Liver (tissue), 8 donors: ENCODE measurements at regions not wholly inside any gene's neighbourhood (a gene's known extent, or its start where the extent isn't known, plus 50 kb on each side); places are given as distances from the start of the nearest gene placed in this dataset.
A peak's percentile ranks its signal among the peaks of the same experiment; 100 is the strongest.

ENCODE experiments used
- DNase-seq: peaks from one replicate; pipeline ENCODE4 v3.0.0-alpha.2; 2017; ENCODE audit warnings: low spot score
- H3K27ac ChIP-seq, 2 donors: one replicate each; pipeline ENCODE4 v1.7.0; 2013; ENCODE audit warnings: inconsistent platforms in 2 of 2, low read length in 2 of 2, control low read depth in 1 of 2, low read depth in 1 of 2, mild to moderate bottlenecking in 1 of 2
- H3K27me3 ChIP-seq, 4 donors: one replicate each; pipeline versions ENCODE4 v1.6.1 to v1.7.0; 2013; ENCODE audit warnings: low read length in 3 of 4, inconsistent platforms in 1 of 4, mild to moderate bottlenecking in 1 of 4, moderate library complexity in 1 of 4; ENCODE audit not compliant: control insufficient read depth in 4 of 4, insufficient read depth in 4 of 4
- H3K36me3 ChIP-seq, 4 donors: one replicate each; pipeline versions ENCODE4 v1.6.1 to v1.7.0; 2013; ENCODE audit warnings: low read length in 3 of 4, mild to moderate bottlenecking in 3 of 4, low read depth in 1 of 4, moderate library complexity in 1 of 4; ENCODE audit not compliant: control insufficient read depth in 4 of 4, insufficient read depth in 3 of 4
- H3K4me1 ChIP-seq, 4 donors: one replicate each; pipeline versions ENCODE4 v1.6.1 to v1.7.0; 2013; ENCODE audit warnings: low read length in 3 of 4, mild to moderate bottlenecking in 3 of 4, moderate library complexity in 1 of 4; ENCODE audit not compliant: control insufficient read depth in 4 of 4, insufficient read depth in 4 of 4
- H3K4me3 ChIP-seq, 3 donors: one replicate each; pipeline versions ENCODE4 v1.6.1 to v1.7.0; 2013; ENCODE audit warnings: low read length in 3 of 3, control low read depth in 1 of 3, low read depth in 1 of 3, mild to moderate bottlenecking in 1 of 3
- H3K9ac ChIP-seq, 2 donors: one replicate each; pipeline ENCODE4 v1.7.0; 2013; ENCODE audit warnings: low read length in 2 of 2, mild to moderate bottlenecking in 2 of 2, moderate library complexity in 2 of 2, control low read depth in 1 of 2, low read depth in 1 of 2
- H3K9me3 ChIP-seq, 4 donors: one replicate each; pipeline versions ENCODE4 v1.6.1 to v1.7.0; 2013; ENCODE audit warnings: low read length in 3 of 4; ENCODE audit not compliant: control insufficient read depth in 4 of 4
- ATF3 ChIP-seq: IDR thresholded peaks from 2 replicates; pipeline ENCODE4 v1.6.1; 2016; ENCODE audit warnings: antibody characterized with exemption
- CTCF ChIP-seq: fragments of 150-350 bp; IDR thresholded peaks from 2 replicates; pipeline ENCODE4 v1.5.1; 2017; ENCODE audit warnings: improper control_type of control experiment, low read depth, low read length; ENCODE audit not compliant: missing input control
- EGR1 ChIP-seq, 2 donors: IDR thresholded peaks; 2 replicates each; pipeline ENCODE4 v1.6.1; 2016 to 2018; ENCODE audit warnings: antibody characterized with exemption in 2 of 2, low read depth in 2 of 2
- FOXA1 ChIP-seq: IDR thresholded peaks from 2 replicates; pipeline ENCODE4 v1.6.1; 2016; ENCODE audit warnings: antibody characterized with exemption
- FOXA2 ChIP-seq: IDR thresholded peaks from 2 replicates; pipeline ENCODE4 v1.6.1; 2016; ENCODE audit warnings: antibody characterized with exemption
- GABPA ChIP-seq, 2 donors: IDR thresholded peaks in 1 of 2; conservative IDR thresholded peaks in 1 of 2; 2 replicates each; pipeline ENCODE4 v1.6.1; 2016; ENCODE audit warnings: antibody characterized with exemption in 2 of 2, mild to moderate bottlenecking in 1 of 2, moderate library complexity in 1 of 2
- HNF4A ChIP-seq, 2 donors: conservative IDR thresholded peaks; 2 replicates each; pipeline ENCODE4 v1.6.1; 2016; ENCODE audit warnings: antibody characterized with exemption in 2 of 2, mild to moderate bottlenecking in 2 of 2
- HNF4G ChIP-seq: IDR thresholded peaks from 2 replicates; pipeline ENCODE4 v1.6.1; 2016; ENCODE audit warnings: antibody characterized with exemption
- JUND ChIP-seq, 2 donors: IDR thresholded peaks; 2 replicates each; pipeline ENCODE4 v1.6.1; 2016; ENCODE audit warnings: antibody characterized with exemption in 2 of 2
- MAX ChIP-seq: IDR thresholded peaks from 2 replicates; pipeline ENCODE4 v1.6.1; 2016; ENCODE audit warnings: antibody characterized with exemption
- NR2F2 ChIP-seq: IDR thresholded peaks from 2 replicates; pipeline ENCODE4 v1.6.1; 2016; ENCODE audit warnings: antibody characterized with exemption
- REST ChIP-seq: IDR thresholded peaks from 2 replicates; pipeline ENCODE4 v1.6.1; 2016; ENCODE audit warnings: antibody characterized with exemption, mild to moderate bottlenecking
- RXRA ChIP-seq, 2 donors: IDR thresholded peaks; 2 replicates each; pipeline ENCODE4 v1.6.1; 2017 to 2018; ENCODE audit warnings: antibody characterized with exemption in 2 of 2, mild to moderate bottlenecking in 1 of 2
- SP1 ChIP-seq: IDR thresholded peaks from 2 replicates; pipeline ENCODE4 v1.6.1; 2018; ENCODE audit warnings: antibody characterized with exemption, mild to moderate bottlenecking
- TAF1 ChIP-seq: conservative IDR thresholded peaks from 2 replicates; pipeline ENCODE4 v1.6.1; 2016; ENCODE audit warnings: antibody characterized with exemption, mild to moderate bottlenecking
- ZBTB33 ChIP-seq: IDR thresholded peaks from 2 replicates; pipeline ENCODE4 v1.6.1; 2016; ENCODE audit warnings: antibody characterized with exemption
- WGBS: extraction: QIAGEN DNeasy Blood & Tissue Kit; methylation state at CpG from one replicate; pipeline ENCODE4 v1.1.7; 2013; 5-methylcytosine and 5-hydroxymethylcytosine counted together
- donor health status: healthy.
- donor health status: healthy.
- donor health status: healthy.
- donor health status: healthy.
- donor health status: healthy.

- TF ChIP-seq REST, result peak; percentile 73
- TF ChIP-seq HNF4G, result peak; percentile 55
- peak; percentile 96 for TF ChIP-seq FOXA2
- peak; percentile 90 to 100 for TF ChIP-seq RXRA (IDR thresholded peaks at IDR 0.05)
- peak; percentile 82 for TF ChIP-seq SP1
- TF ChIP-seq HNF4A (conservative IDR thresholded peaks at IDR 0.05), result peak; percentile 85 to 96
- peak; percentile 96 for TF ChIP-seq ZBTB33
Observed at GRCh38 chr2:15776629-15776919, 163.8 kb upstream of the MYCN start (continued).

- no peaks in the 10 kb centered on the region for H3K9me3 ChIP-seq
- TF ChIP-seq HNF4G (no peak), FOXA2 (no peak), JUND (IDR thresholded peaks at IDR 0.05) (no peak), FOXA1 (no peak), HNF4A (conservative IDR thresholded peaks at IDR 0.05) (no peak), NR2F2 (no peak), SP1 (no peak)
- 77% methylated on average over 5 of the region's 5 CpGs for WGBS
- H3K36me3 ChIP-seq, result no peaks in the 10 kb centered on the region
- peak overlapping the region in 1 of 2 donors; percentile 9 for H3K27ac ChIP-seq
- no peak overlapping the region for H3K4me3 ChIP-seq
- no peak for DNase-seq
- H3K9ac ChIP-seq, result no peak overlapping the region
- no peaks in the 10 kb centered on the region for H3K27me3 ChIP-seq
- peaks cover 17 to 44% (median 33%) of the 10 kb centered on the region in 4 donors for H3K4me1 ChIP-seq
Observed at GRCh38 chr2:15776992-15777702, 163.2 kb upstream of the MYCN start.

- no peak overlapping the region for H3K4me3 ChIP-seq
- H3K9ac ChIP-seq, result no peak overlapping the region
- no peaks in the 10 kb centered on the region for H3K9me3 ChIP-seq
- peaks cover 22 to 51% (median 40%) of the 10 kb centered on the region in 4 donors for H3K4me1 ChIP-seq
- TF ChIP-seq FOXA2, result no peak
- no peak for TF ChIP-seq RXRA (IDR thresholded peaks at IDR 0.05)
- no peak for TF ChIP-seq NR2F2
- TF ChIP-seq GABPA (IDR thresholded peaks at IDR 0.05 in 1 of 2, conservative IDR thresholded peaks at IDR 0.05 in 1 of 2), result no peak
- no peak for TF ChIP-seq TAF1
- TF ChIP-seq MAX, result no peak
- no peak for TF ChIP-seq HNF4G
- no peak for TF ChIP-seq JUND (IDR thresholded peaks at IDR 0.05)
- no peak for TF ChIP-seq ATF3
- no peak for TF ChIP-seq EGR1 (IDR thresholded peaks at IDR 0.05; ENCODE audit: low read depth in 2 of 2)
- TF ChIP-seq HNF4A (conservative IDR thresholded peaks at IDR 0.05), result no peak
- no peak for TF ChIP-seq CTCF
- no peaks in the 10 kb centered on the region for H3K36me3 ChIP-seq
- no peaks in the 10 kb centered on the region for H3K27me3 ChIP-seq
- WGBS, result 96% methylated on average over 6 of the region's 6 CpGs
- no peak for DNase-seq
- H3K27ac ChIP-seq, result no peak overlapping the region
Observed at GRCh38 chr2:15777795-15778371, 162.5 kb upstream of the MYCN start.
